ENCODE measurements at regions not wholly inside any gene's neighbourhood (a gene's known extent, or its start where the extent isn't known, plus 50 kb on each side); places are given as distances from the start of the nearest gene placed in this dataset.
A peak's percentile ranks its signal among the peaks of the same experiment; 100 is the strongest.

DNA sequence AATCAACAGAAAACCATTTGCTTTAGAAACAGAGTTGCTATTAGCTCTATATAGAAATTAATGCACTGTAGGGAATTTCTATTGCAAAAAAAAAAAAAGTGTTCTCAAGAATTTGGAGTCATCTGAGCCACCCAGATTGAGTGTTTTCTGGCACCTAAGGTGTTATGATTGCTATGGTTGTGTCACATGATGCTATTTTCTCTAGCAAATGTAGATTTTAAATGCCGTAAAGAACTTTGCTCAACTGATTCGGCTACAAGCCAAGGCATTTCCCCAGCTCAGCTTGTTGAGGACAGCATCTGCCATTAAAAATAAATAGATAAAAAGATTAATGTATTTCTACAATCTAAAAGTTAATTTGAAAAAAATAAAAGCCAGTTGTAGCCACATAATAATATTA, 712.8 kb downstream of the FAT4 start:
- DNase-seq = no peak
- no peak for ATAC-seq
- intact Hi-C loops (cut with micrococcal nuclease) = no loop called here

DNA sequence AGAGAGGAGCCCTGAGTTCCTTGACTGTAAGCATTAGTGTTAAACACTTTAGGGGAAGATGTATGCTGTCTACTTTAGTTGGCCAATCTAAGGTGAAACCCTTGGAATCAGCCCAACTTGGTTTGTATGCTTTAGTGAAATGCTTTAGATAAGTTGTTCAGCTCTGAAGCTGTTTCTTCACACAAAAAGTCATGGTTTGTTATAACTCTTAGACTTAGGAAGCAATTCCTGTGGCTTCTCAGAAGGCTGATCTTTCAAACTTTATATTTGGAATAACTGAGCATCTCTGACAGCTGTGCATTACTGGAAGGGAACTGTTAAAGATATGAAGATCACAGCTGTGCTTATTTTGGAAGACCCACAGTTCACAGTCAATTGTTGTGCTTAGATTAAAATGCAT, 714.1 kb downstream of the FAT4 start:
- DNase-seq = no peak
- intact Hi-C loops (cut with micrococcal nuclease) = no loop called here
- ATAC-seq = no peak

DNA sequence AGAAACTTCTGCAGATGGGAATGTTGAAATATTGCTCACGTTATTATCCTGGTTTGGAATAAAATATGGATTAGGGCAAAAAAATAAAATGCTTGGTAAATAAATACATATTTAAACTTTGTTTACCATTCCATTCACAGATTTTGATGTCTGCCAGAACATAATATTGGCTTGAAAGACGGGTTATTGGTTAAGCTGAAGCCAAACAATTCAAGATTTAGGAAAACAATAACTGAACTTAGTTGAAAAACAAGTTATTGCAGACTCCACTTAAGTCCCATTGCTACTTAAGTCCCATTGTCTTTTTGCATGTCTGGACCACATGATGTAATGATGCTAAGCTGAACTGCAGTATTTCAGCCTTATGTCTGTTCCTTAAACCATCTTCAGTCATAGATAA, 722.5 kb downstream of the FAT4 start:
- intact Hi-C loops (cut with micrococcal nuclease) = no loop called here
- DNase-seq (no peak), ATAC-seq (no peak)

GRCh38 chr4:126038502-126039144, 723.9 kb downstream of the FAT4 start:
- intact Hi-C loops (cut with micrococcal nuclease) = no loop called here
- ATAC-seq (no peak), DNase-seq (no peak)

DNA sequence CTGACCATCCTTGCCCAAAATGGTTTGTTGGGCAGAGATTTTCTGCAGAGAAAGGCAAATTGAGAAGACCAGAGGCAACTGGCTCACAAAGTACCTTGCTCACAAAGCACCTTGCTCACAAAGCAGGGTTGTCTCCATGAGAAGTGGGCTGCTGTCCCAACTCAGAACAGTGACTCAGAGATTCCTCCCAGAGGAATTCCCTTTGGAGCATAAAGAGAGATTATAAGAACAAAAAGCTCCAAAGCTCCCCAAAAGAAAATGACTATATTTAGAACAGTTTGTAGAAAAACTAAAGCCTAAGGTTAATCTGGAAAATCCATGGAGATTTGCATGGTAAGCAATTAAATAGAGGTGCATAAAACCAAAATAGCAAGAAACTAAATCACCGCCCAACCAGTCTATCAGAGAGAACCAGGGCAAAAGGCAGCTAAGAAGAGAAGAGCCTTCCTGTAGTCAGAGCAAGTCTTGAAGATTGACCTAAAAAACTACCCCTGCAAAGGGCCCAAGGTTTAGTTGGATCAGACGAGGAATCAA, 731.4 kb downstream of the FAT4 start:
- no peak for ATAC-seq

GRCh38 chr4:126047114-126047513, 732.4 kb downstream of the FAT4 start:
- ATAC-seq = no peak
- intact Hi-C loops (cut with micrococcal nuclease) = no loop called here
- DNase-seq = no peak

More for the DNA sequence above, 731.4 kb downstream of the FAT4 start:
- intact Hi-C loops (cut with micrococcal nuclease) = no loop called here
- DNase-seq = no peak

- intact Hi-C loops (cut with micrococcal nuclease) = no loop called here
- ATAC-seq (peak; percentile 89), DNase-seq (no peak)
These were observed 737.1 kb downstream of the FAT4 start for GRCh38 chr4:126051689-126052424.

GRCh38 chr4:126056116-126056650, 741.4 kb downstream of the FAT4 start:
- intact Hi-C loops (cut with micrococcal nuclease) = no loop called here
- no peak for DNase-seq

GRCh38 chr4:126057371-126057770, 742.6 kb downstream of the FAT4 start:
- ATAC-seq (no peak), DNase-seq (no peak)
- intact Hi-C loops (cut with micrococcal nuclease) = no loop called here

More at GRCh38 chr4:126056116-126056650, 741.4 kb downstream of the FAT4 start:
- ATAC-seq = no peak

GRCh38 chr4:126058596-126058995, 743.8 kb downstream of the FAT4 start:
- DNase-seq = no peak
- intact Hi-C loops (cut with micrococcal nuclease) = no loop called here
- ATAC-seq = no peak

DNA sequence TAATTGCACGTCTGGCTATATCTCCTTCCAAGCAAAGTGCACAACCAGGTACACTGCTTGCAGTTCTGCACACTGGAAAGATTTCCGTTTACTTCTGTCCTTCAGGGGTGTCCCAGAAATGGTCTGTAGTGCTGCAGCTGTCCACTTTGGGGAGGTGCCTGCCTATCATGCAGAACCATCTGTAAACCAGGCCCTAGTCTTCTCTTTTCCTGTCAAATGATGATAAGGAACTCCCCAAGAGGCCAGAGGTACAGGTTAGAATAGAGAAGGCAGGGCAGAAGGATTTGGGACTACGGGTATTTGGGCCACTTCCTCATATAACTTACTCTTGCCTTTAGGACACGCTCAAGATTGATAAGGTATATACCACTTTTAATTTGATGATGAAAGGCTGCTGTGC, 746.9 kb downstream of the FAT4 start:
- ATAC-seq = no peak
- no peak for DNase-seq
- intact Hi-C loops (cut with micrococcal nuclease) = no loop called here

DNA sequence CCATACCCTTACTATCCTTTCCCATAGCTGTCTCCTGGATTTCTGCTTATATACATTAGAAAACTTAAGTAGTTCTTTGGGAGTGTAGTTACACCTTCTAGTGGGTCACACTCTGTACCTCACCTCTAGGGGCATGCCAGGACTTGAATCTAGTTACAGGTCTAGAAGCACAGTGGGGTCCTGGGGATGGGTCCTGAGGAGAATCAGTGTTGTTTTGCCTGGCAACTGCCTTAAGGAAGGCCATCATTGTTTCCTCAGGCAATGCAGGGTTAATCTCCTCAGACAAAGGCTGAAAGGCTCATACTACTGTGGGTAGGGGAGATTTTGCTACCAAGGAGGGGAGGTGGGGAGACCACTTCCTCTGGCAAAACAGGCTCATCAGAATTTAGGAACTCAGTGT, 750.3 kb downstream of the FAT4 start:
- intact Hi-C loops (cut with micrococcal nuclease) = no loop called here
- no peak for ATAC-seq
- no peak for DNase-seq

- DNase-seq (no peak), ATAC-seq (peak; percentile 90)
- intact Hi-C loops (cut with micrococcal nuclease) = no loop called here
These were observed 756.9 kb downstream of the FAT4 start for GRCh38 chr4:126071346-126072333.

DNA sequence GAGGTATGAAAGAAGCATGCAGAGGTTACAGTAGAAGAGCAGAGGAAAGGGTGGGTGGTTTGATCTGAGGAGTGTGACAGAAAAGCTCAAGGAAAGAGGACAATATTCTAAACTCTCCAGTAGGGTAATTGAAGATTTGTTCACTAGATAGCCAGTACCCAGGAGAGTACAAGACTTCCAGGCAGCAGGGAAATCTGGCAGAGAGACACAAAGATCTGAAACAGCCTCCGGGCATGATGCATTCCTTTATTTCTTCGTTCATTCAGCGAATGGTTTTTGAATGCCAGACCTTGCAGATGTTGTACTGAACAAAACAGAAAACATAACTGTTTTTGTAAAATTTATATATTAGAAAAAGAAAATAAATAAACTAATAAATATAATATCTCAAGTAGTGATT, 766.6 kb downstream of the FAT4 start:
- intact Hi-C loops (cut with micrococcal nuclease) = no loop called here
- ATAC-seq (no peak), DNase-seq (no peak)

DNA sequence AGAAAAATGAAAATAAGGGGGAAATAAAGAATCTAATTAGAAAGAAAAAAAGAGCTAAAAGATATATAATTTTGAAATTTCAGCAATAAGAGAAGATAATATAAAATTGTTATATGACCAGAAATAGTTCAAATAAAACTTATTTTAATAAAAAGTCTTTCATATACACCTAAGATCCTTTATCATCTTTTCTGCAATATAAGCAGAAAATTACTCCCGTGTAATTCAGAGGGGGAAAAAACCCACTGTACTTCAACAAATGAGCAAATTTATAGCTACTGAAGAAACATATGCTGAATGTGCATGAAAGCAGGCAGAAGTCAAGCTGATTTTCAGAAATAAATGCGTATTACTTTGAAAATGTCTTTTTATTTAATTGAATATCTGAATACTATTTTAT, 771.3 kb downstream of the FAT4 start:
- DNase-seq = no peak
- no peak for ATAC-seq
- intact Hi-C loops (cut with micrococcal nuclease) = no loop called here

DNA sequence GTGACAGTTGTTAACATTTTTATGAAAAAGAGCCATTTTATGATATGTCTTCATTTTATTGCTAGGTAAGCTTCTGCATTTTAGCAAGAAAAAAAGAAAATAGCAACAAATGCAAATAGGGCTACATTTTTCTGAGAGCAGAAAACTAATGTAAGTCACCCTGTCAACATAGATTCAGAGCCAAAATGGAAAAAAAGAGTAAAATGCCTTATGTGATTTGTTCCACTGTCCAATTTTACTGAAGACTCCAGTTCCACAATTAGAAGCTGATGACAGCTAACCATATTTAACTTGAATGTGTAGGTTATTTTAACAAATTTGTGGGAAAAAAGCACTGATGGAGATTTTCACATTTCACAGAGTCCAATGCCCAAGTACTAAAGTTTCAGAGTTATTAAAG, 772.3 kb downstream of the FAT4 start:
- intact Hi-C loops (cut with micrococcal nuclease) = no loop called here
- no peak for ATAC-seq

GRCh38 chr4:126097155-126097799, 782.5 kb downstream of the FAT4 start:
- ATAC-seq = no peak
- intact Hi-C loops (cut with micrococcal nuclease) = no loop called here
- DNase-seq = no peak

More for the DNA sequence above, 772.3 kb downstream of the FAT4 start:
- no peak for DNase-seq

- intact Hi-C loops (cut with micrococcal nuclease) = no loop called here
- no peak for DNase-seq
- ATAC-seq = no peak
These were observed 791.9 kb downstream of the FAT4 start for GRCh38 chr4:126106658-126107057.

DNA sequence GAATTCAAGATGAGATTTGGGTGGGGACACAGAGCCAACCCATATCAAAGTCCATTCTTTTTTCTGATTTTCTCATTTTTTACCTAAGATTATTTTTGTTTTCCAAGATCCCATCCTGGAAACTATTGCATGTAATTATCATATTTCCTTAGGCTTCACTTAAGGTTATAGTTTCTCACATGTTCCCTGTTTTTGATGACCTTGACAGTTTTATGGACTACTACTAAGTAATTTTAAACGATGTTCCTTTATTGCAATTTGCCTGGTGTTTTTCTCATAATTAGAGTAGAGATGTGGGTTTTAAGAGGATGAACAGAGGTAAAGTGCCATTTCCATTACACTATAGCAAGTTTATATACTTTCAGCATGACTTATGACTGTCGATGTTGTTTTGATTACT, 795.1 kb downstream of the FAT4 start:
- intact Hi-C loops (cut with micrococcal nuclease) = no loop called here
- DNase-seq = no peak
- no peak for ATAC-seq
